ENCODE measurements at regions not wholly inside any gene's neighbourhood (a gene's known extent, or its start where the extent isn't known, plus 50 kb on each side); places are given as distances from the start of the nearest gene placed in this dataset.

- TF ChIP-seq CTCF (IDR thresholded peaks at IDR 0.05; ENCODE audit: low read depth, low read length) = no peak
- TF ChIP-seq EZH2phosphoT487 (IDR thresholded peaks at IDR 0.05; ENCODE audit: low read depth) = no peak
Measured at GRCh38 chr2:128445523-128445900, 126.8 kb upstream of the HS6ST1 start.
